Sigmoid colon (tissue), 6 donors: ENCODE measurements at regions not wholly inside any gene's neighbourhood (a gene's known extent, or its start where the extent isn't known, plus 50 kb on each side); places are given as distances from the start of the nearest gene placed in this dataset.

Experiments used
- DNase-seq: peaks from one replicate; pipeline ENCODE4 v3.0.0-alpha.2; 2019
- H3K27ac ChIP-seq, 4 donors: fragments of 200-600 bp; sonication (generic); one replicate each; pipeline ENCODE4 v1.5.1; 2016 to 2019; ENCODE audit warnings: mild to moderate bottlenecking in 1 of 4
- H3K27me3 ChIP-seq, 3 donors: fragments of 200-600 bp; sonication (generic); one replicate each; pipeline ENCODE4 v1.5.1; 2019; ENCODE audit warnings: mild to moderate bottlenecking in 1 of 3
- H3K36me3 ChIP-seq, 4 donors: fragments of 200-600 bp; sonication (generic); one replicate each; pipeline ENCODE4 v1.5.1; 2016 to 2019
- H3K4me1 ChIP-seq, 4 donors: fragments of 200-600 bp; sonication (generic); one replicate each; pipeline ENCODE4 v1.5.1; 2017 to 2019
- H3K4me3 ChIP-seq, 4 donors: fragments of 200-600 bp; sonication (generic); one replicate each; pipeline ENCODE4 v1.5.1; 2017 to 2019; ENCODE audit warnings: mild to moderate bottlenecking in 2 of 4, moderate library complexity in 1 of 4
- H3K9me3 ChIP-seq, 4 donors: fragments of 200-600 bp in 3 of 4; sonication (generic) in 3 of 4; one replicate each; pipeline versions ENCODE4 v1.5.1 to v1.6.1; 2013 to 2019
- CTCF ChIP-seq, 4 experiments: fragments of 450-650 bp in 3 of 4; fragments of 200-600 bp in 1 of 4; IDR thresholded peaks; one replicate each; pipeline ENCODE4 v1.5.1; 2016 to 2019; ENCODE audit warnings: antibody characterized with exemption in 4 of 4, mild to moderate bottlenecking in 3 of 4, moderate library complexity in 2 of 4
- EP300 ChIP-seq, 4 donors: sonication (generic); formaldehyde crosslinking; IDR thresholded peaks; one replicate each; pipeline ENCODE4 v1.6.1; 2017; ENCODE audit warnings: antibody characterized with exemption in 4 of 4
- POLR2A ChIP-seq, 2 donors: fragments of 450-650 bp; IDR thresholded peaks; one replicate each; pipeline ENCODE4 v1.6.1; 2016; ENCODE audit warnings: antibody characterized with exemption in 2 of 2, mild to moderate bottlenecking in 2 of 2, moderate library complexity in 2 of 2
- POLR2AphosphoS5 ChIP-seq, 4 donors: sonication (generic); formaldehyde crosslinking; IDR thresholded peaks; one replicate each; pipeline ENCODE4 v1.6.1; 2017; ENCODE audit warnings: antibody characterized with exemption in 4 of 4
- WGBS, 2 donors: extraction: QIAGEN DNeasy Blood & Tissue Kit; methylation state at CpG; one replicate each; pipeline ENCODE4 v1.1.7; 2013; 5-methylcytosine and 5-hydroxymethylcytosine counted together
- intact Hi-C: fragments of 100-400 bp; cut with DNase I; formaldehyde crosslinking; loops from one replicate; pipeline ENCODE4 v1.15.1; 2023
- donor health status: healthy with polysubstance abuse.
- donor health status: healthy.

DNA sequence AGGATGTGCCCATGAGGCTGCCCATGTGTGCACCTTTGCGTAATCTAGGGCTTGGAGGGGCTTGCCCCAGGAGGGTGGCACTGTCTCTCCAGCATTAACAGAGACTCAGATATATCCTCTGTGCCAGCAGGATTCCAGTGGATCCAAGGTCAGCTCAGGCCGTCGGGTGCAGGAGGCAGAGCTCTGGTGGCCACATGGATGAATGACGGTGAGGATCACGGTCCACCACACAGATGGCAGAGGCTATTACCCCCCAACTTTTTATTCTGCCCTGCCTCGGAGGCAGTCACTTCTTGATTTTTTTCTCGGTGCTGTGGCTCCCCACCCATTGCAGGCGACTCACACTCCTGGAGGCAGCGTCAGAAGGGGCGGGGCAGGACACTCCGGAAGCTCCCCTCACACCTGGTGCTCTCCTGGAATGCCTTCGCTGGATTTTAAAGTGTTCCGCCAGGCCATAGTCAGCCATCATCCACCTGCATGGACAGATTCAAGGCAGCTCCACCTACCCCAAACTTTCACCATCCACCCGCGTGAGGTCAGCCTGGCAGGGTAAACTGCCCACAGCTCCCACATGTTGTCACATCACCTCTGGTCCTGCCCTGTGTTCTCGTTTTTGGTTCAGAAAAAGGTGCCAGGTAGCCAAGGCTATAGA is 602.9 kb upstream of the RAB6C start:
- Histone ChIP-seq H3K27me3 (no peaks in the 10 kb centered on the region), H3K4me3 (no peak overlapping the region), H3K27ac (no peak overlapping the region), H3K4me1 (no peaks in the 10 kb centered on the region), H3K36me3 (no peaks in the 10 kb centered on the region), H3K9me3 (peaks cover 0 to 3% (median 0%) of the 10 kb centered on the region in 4 donors)
- intact Hi-C loops = no loop called here
- no peak for TF ChIP-seq POLR2AphosphoS5 (IDR thresholded peaks at IDR 0.05)
- TF ChIP-seq POLR2A (IDR thresholded peaks at IDR 0.05) = no peak
- no peak for TF ChIP-seq EP300 (IDR thresholded peaks at IDR 0.05)
- TF ChIP-seq CTCF (IDR thresholded peaks at IDR 0.05) = no peak
- no peak for DNase-seq
- 65 to 83% methylated on average over 16 of the region's 16 CpGs for whole genome bisulfite sequencing, 2 donors

- 69 to 79% methylated on average over 4 of the region's 4 CpGs for WGBS, 2 donors
- no peak overlapping the region for H3K27ac ChIP-seq
- intact Hi-C loops = no loop called here
- no peaks in the 10 kb centered on the region for H3K36me3 ChIP-seq
- TF ChIP-seq POLR2AphosphoS5 (IDR thresholded peaks at IDR 0.05) (no peak), CTCF (IDR thresholded peaks at IDR 0.05) (no peak), POLR2A (IDR thresholded peaks at IDR 0.05) (no peak), EP300 (IDR thresholded peaks at IDR 0.05) (no peak)
- no peak overlapping the region for H3K4me3 ChIP-seq
- no peaks in the 10 kb centered on the region for H3K4me1 ChIP-seq
- no peaks in the 10 kb centered on the region for H3K27me3 ChIP-seq
- H3K9me3 ChIP-seq = peaks cover 0 to 8% (median 0%) of the 10 kb centered on the region in 4 donors
- DNase-seq = no peak
Measured at GRCh38 chr2:129377078-129377469, 602.4 kb upstream of the RAB6C start.

DNA sequence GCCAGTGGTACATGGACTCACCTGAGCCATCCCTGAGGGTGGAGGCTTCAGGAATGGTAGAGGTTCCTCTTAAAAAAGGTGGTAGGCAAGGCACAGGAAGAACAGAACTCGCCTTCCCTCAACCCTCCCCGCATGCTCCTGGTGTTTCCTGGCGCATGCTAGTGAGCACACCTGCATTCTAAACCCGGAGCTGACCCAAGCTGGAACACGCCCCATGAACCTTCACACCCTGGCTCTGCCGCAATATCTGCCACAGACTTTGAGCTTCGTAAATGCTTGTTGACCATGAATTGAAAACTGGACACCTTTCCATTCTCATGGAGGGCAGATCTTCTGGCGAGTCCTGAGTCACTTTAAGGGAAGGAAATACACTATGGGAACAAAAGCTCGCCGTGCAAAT is 601.3 kb upstream of the RAB6C start:
- H3K36me3 ChIP-seq = no peaks in the 10 kb centered on the region
- no peaks in the 10 kb centered on the region for H3K27me3 ChIP-seq
- no peaks in the 10 kb centered on the region for H3K4me1 ChIP-seq
- intact Hi-C loops = no loop called here
- peaks cover 0 to 9% (median 0%) of the 10 kb centered on the region in 4 donors for H3K9me3 ChIP-seq
- H3K27ac ChIP-seq = no peak overlapping the region
- no peak for DNase-seq
- TF ChIP-seq EP300 (IDR thresholded peaks at IDR 0.05) = no peak
- TF ChIP-seq POLR2AphosphoS5 (IDR thresholded peaks at IDR 0.05) = no peak
- TF ChIP-seq CTCF (IDR thresholded peaks at IDR 0.05) = no peak
- no peak for TF ChIP-seq POLR2A (IDR thresholded peaks at IDR 0.05)
- WGBS, 2 donors = 41 to 77% methylated on average over 10 of the region's 10 CpGs
- H3K4me3 ChIP-seq = no peak overlapping the region

GRCh38 chr2:129379411-129379810 is 600.1 kb upstream of the RAB6C start:
- intact Hi-C loops = no loop called here
- Histone ChIP-seq H3K9me3 (peaks cover 0 to 9% (median 0%) of the 10 kb centered on the region in 4 donors), H3K36me3 (no peaks in the 10 kb centered on the region), H3K27me3 (no peaks in the 10 kb centered on the region), H3K4me1 (no peaks in the 10 kb centered on the region), H3K4me3 (no peak overlapping the region), H3K27ac (no peak overlapping the region)
- no peak for DNase-seq
- TF ChIP-seq POLR2AphosphoS5 (IDR thresholded peaks at IDR 0.05) (no peak), POLR2A (IDR thresholded peaks at IDR 0.05) (no peak), EP300 (IDR thresholded peaks at IDR 0.05) (no peak), CTCF (IDR thresholded peaks at IDR 0.05) (no peak)
- WGBS, 2 donors = 59 to 61% methylated on average over 3 of the region's 3 CpGs

GRCh38 chr2:129381789-129382188 is 597.7 kb upstream of the RAB6C start:
- H3K27me3 ChIP-seq = no peaks in the 10 kb centered on the region
- no peaks in the 10 kb centered on the region for H3K36me3 ChIP-seq
- no peaks in the 10 kb centered on the region for H3K4me1 ChIP-seq
- H3K9me3 ChIP-seq = peaks cover 0 to 9% (median 0%) of the 10 kb centered on the region in 4 donors
- no peak for DNase-seq
- H3K4me3 ChIP-seq = no peak overlapping the region
- H3K27ac ChIP-seq = no peak overlapping the region
- intact Hi-C loops = no loop called here
- TF ChIP-seq CTCF (IDR thresholded peaks at IDR 0.05) = no peak
- no peak for TF ChIP-seq POLR2AphosphoS5 (IDR thresholded peaks at IDR 0.05)
- no peak for TF ChIP-seq POLR2A (IDR thresholded peaks at IDR 0.05)
- no peak for TF ChIP-seq EP300 (IDR thresholded peaks at IDR 0.05)
